Activated T-cell treated with anti-CD3 and anti-CD28 coated beads for 48 hours (primary cell): ENCODE measurements at regions not wholly inside any gene's neighbourhood (a gene's known extent, or its start where the extent isn't known, plus 50 kb on each side); places are given as distances from the start of the nearest gene placed in this dataset.

Source experiments
- DNase-seq: peaks from one replicate; pipeline ENCODE4 v3.0.0-alpha.2; 2020; ENCODE audit warnings: low read depth

DNA sequence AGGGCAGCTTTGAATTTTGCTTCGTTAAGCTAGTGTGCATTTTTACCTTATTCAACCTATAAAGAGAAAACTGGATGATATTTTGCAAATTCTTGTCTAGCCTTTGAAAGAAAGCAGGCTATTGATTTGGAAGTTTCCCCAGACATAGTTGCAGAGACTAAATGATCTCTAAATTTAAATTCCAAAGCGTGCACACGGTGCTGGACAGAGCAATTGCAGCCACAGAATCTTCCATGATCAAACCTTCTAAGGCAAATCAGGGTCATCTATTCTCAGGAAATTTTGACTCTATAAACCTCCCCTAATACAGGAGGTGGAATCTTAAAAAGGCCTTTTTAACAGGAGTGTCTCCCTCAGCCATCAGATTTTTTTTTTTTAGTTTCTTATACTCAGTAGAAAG lies 159.9 kb downstream of the MDFIC start:
- no peak for DNase-seq

DNA sequence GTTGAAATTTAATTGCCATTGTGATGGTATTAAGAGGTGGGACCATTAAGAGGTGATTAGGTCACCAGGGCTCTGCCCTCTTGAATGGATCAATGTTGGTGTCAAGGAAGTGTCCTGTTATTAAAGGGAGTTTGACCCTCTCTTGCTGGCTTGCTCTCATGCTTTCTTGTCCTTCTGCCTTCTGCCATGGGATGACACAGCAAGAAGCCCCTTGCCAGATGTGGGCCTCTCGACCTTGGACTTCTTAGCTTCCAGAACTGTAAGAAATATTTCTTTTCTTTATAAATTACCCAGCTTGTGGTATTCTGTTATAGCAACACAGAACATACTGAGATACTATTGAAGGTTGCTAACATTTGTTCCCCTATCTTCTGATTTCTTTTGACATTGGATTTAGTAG lies 157.0 kb downstream of the MDFIC start:
- DNase-seq: no peak

DNA sequence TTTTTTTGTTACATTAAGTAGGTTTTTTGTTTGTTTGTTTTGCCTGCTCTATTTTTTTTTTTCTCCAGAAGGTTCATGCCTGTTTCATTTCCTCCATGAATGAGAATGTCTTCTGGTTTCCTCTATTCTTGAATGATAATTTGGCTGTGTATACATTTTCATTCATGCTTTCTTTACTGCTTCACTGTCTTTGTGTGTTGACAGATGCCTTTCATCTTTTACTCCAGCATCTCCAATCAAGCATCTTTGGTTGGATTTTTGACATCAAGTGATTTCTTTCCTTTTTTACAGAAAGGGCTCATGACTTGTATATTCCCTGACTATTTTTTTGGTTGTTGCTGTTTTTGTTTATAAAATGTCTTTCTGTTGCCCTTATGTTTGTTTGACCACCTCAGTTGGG lies 156.5 kb downstream of the MDFIC start:
- DNase-seq: no peak

DNA sequence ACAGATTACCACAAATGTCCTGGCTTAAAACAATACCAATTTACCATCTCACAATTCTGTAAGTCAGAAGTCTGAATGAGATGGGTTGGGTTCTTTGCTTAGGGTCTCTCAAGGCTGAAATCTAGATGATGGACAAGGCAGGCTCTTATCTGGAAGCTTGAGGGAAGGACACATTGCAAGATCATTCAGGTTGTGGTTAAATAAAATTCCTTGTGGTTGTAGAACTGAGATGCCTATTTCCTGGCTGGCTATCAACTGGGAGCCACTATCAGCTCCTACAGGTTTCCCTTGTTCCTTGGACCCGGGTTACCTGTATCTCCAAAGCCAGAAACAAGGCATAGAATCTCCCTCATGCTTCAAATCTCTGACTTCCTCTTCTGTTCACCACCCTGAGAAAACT lies 148.4 kb downstream of the MDFIC start:
- no peak for DNase-seq
